Lung (tissue), 11 donors: ENCODE measurements at regions not wholly inside any gene's neighbourhood (a gene's known extent, or its start where the extent isn't known, plus 50 kb on each side); places are given as distances from the start of the nearest gene placed in this dataset.

ENCODE experiments used
- ATAC-seq: fragments of 200-7000 bp; cut with Tn5 transposase; one replicate; pipeline ENCODE4 v1.9.1; 2020; ENCODE audit warnings: moderate number of reproducible peaks; ENCODE audit not compliant: insufficient read depth, low FRiP score
- DNase-seq, 3 donors: peaks; one replicate each; pipeline ENCODE4 v3.0.0-alpha.2; 2013 to 2017
- H3K27ac ChIP-seq, 2 donors: one replicate each; pipeline ENCODE4 v1.5.1; 2013; ENCODE audit warnings: mild to moderate bottlenecking in 2 of 2, moderate library complexity in 2 of 2, control low read depth in 1 of 2, inconsistent platforms in 1 of 2, low read depth in 1 of 2, low read length in 1 of 2
- H3K27me3 ChIP-seq, 3 donors: one replicate each; pipeline ENCODE4 v1.5.1; 2013; ENCODE audit warnings: low read length in 2 of 3; ENCODE audit not compliant: control insufficient read depth in 3 of 3, insufficient read depth in 3 of 3
- H3K36me3 ChIP-seq, 4 donors: one replicate each; pipeline ENCODE4 v1.5.1; 2013; ENCODE audit warnings: low read length in 4 of 4, mild to moderate bottlenecking in 1 of 4, moderate library complexity in 1 of 4; ENCODE audit not compliant: control insufficient read depth in 4 of 4, insufficient read depth in 4 of 4
- H3K4me1 ChIP-seq, 5 donors: one replicate each; pipeline ENCODE4 v1.5.1; 2013; ENCODE audit warnings: low read length in 5 of 5, mild to moderate bottlenecking in 2 of 5, moderate library complexity in 1 of 5; ENCODE audit not compliant: control insufficient read depth in 5 of 5, insufficient read depth in 5 of 5
- H3K4me3 ChIP-seq: one replicate; pipeline ENCODE4 v1.5.1; 2013; ENCODE audit warnings: mild to moderate bottlenecking, control low read depth, moderate library complexity
- H3K9ac ChIP-seq, 2 donors: one replicate each; pipeline ENCODE4 v1.5.1; 2013; ENCODE audit warnings: low read length in 2 of 2, control low read depth in 1 of 2; ENCODE audit not compliant: insufficient read depth in 1 of 2
- H3K9me3 ChIP-seq, 4 donors: one replicate each; pipeline ENCODE4 v1.5.1; 2013; ENCODE audit warnings: low read length in 3 of 4, mild to moderate bottlenecking in 1 of 4, moderate library complexity in 1 of 4; ENCODE audit not compliant: control insufficient read depth in 4 of 4, insufficient read depth in 3 of 4
- CTCF ChIP-seq: IDR thresholded peaks from 2 replicates; pipeline ENCODE4 v1.5.1; 2012; ENCODE audit warnings: mild to moderate bottlenecking; ENCODE audit errors: control extremely low read depth, extremely low read depth
- WGBS, 2 donors: extraction: QIAGEN DNeasy Blood & Tissue Kit; methylation state at CpG; one replicate each; pipeline ENCODE4 v1.1.7; 2013; 5-methylcytosine and 5-hydroxymethylcytosine counted together
- donor health status: control.
- donor health status: control.
- donor health status: Bipolar disorder and iron deficiency.
- donor health status: healthy.
- donor health status: DM: yes; HTN: yes; CAD: no.

GRCh38 chr6:50264995-50265571 lies 215.4 kb upstream of the DEFB112 start:
- DNase-seq (peak in 1 of 3 donors; percentile 37), ATAC-seq (no peak)
- 29 to 33% methylated on average over 2 of the region's 2 CpGs for WGBS, 2 donors

GRCh38 chr6:50270415-50270814 lies 220.7 kb upstream of the DEFB112 start:
- no peak for TF ChIP-seq CTCF
- Histone ChIP-seq H3K4me3 (no peak overlapping the region), H3K9me3 (peaks cover 0 to 3% (median 0%) of the 10 kb centered on the region in 4 donors), H3K9ac (no peak overlapping the region), H3K36me3 (no peaks in the 10 kb centered on the region), H3K27me3 (peaks cover 0 to 53% (median 0%) of the 10 kb centered on the region in 3 donors), H3K4me1 (no peaks in the 10 kb centered on the region), H3K27ac (no peak overlapping the region)
- ATAC-seq (no peak), DNase-seq (peak in 1 of 3 donors; percentile 36)
- WGBS, 2 donors: 35 to 54% methylated on average over 1 of the region's 1 CpG

More at GRCh38 chr6:50264995-50265571, 215.4 kb upstream of the DEFB112 start:
- Histone ChIP-seq H3K27me3 (peaks cover 0 to 29% (median 0%) of the 10 kb centered on the region in 3 donors), H3K9ac (no peak overlapping the region), H3K36me3 (no peaks in the 10 kb centered on the region), H3K4me1 (no peaks in the 10 kb centered on the region), H3K4me3 (no peak overlapping the region), H3K27ac (no peak overlapping the region), H3K9me3 (peaks cover 0 to 4% (median 2%) of the 10 kb centered on the region in 4 donors)
- no peak for TF ChIP-seq CTCF

GRCh38 chr6:50271266-50271665 lies 221.5 kb upstream of the DEFB112 start:
- no peak for ATAC-seq
- peaks cover 0 to 3% (median 0%) of the 10 kb centered on the region in 4 donors for H3K9me3 ChIP-seq
- peaks cover 0 to 48% (median 0%) of the 10 kb centered on the region in 3 donors for H3K27me3 ChIP-seq
- 62 to 78% methylated on average over 2 of the region's 2 CpGs for WGBS, 2 donors
- no peaks in the 10 kb centered on the region for H3K4me1 ChIP-seq
- no peak overlapping the region for H3K9ac ChIP-seq
- H3K27ac ChIP-seq: no peak overlapping the region
- no peaks in the 10 kb centered on the region for H3K36me3 ChIP-seq
- no peak overlapping the region for H3K4me3 ChIP-seq
- TF ChIP-seq CTCF: no peak
- DNase-seq: no peak

- no peak overlapping the region for H3K27ac ChIP-seq
- TF ChIP-seq CTCF: no peak
- H3K27me3 ChIP-seq: peaks cover 0 to 48% (median 0%) of the 10 kb centered on the region in 3 donors
- no peak for DNase-seq
- peaks cover 0 to 3% (median 0%) of the 10 kb centered on the region in 4 donors for H3K9me3 ChIP-seq
- H3K4me3 ChIP-seq: no peak overlapping the region
- no peaks in the 10 kb centered on the region for H3K36me3 ChIP-seq
- no peaks in the 10 kb centered on the region for H3K4me1 ChIP-seq
- ATAC-seq: no peak
- H3K9ac ChIP-seq: no peak overlapping the region
Observed at GRCh38 chr6:50271817-50272216, 222.1 kb upstream of the DEFB112 start.
